H7 (cell line): ENCODE measurements at regions not wholly inside any gene's neighbourhood (a gene's known extent, or its start where the extent isn't known, plus 50 kb on each side); places are given as distances from the start of the nearest gene placed in this dataset.

Source experiments
- DNase-seq: peaks from one replicate; pipeline ENCODE4 v3.0.0; 2012
- H3K27me3 ChIP-seq: 2 replicates; pipeline ENCODE4 v1.6.0; 2011; ENCODE audit warnings: mild to moderate bottlenecking, low read length; ENCODE audit not compliant: control insufficient read depth, insufficient read depth
- H3K36me3 ChIP-seq: replicated peaks from 2 replicates; pipeline ENCODE4 v1.5.1; 2011; ENCODE audit warnings: low read length; ENCODE audit not compliant: control insufficient read depth, insufficient read depth
- H3K4me3 ChIP-seq: 2 replicates; pipeline ENCODE4 v1.5.1; 2011; ENCODE audit warnings: low read depth, mild to moderate bottlenecking, control low read depth, low read length, moderate library complexity; ENCODE audit not compliant: insufficient read depth

- no peak for DNase-seq
- no peak overlapping the region for H3K4me3 ChIP-seq
Observed at GRCh38 chr18:78898635-78899034, 81.0 kb upstream of the SALL3 start.

GRCh38 chr18:78899241-78899640 is 80.4 kb upstream of the SALL3 start:
- H3K36me3 ChIP-seq: no peaks in the 10 kb centered on the region
- no peak overlapping the region for H3K4me3 ChIP-seq
- DNase-seq: no peak
- no peaks in the 10 kb centered on the region for H3K27me3 ChIP-seq

More at GRCh38 chr18:78898635-78899034, 81.0 kb upstream of the SALL3 start:
- no peaks in the 10 kb centered on the region for H3K36me3 ChIP-seq
- H3K27me3 ChIP-seq: no peaks in the 10 kb centered on the region

GRCh38 chr18:78900938-78901909 is 78.4 kb upstream of the SALL3 start:
- no peaks in the 10 kb centered on the region for H3K27me3 ChIP-seq
- DNase-seq: peak; percentile 45
- H3K4me3 ChIP-seq: no peak overlapping the region
- no peaks in the 10 kb centered on the region for H3K36me3 ChIP-seq

- Histone ChIP-seq H3K4me3 (no peak overlapping the region), H3K27me3 (no peaks in the 10 kb centered on the region), H3K36me3 (no peaks in the 10 kb centered on the region)
- peak; percentile 39 for DNase-seq
Observed at GRCh38 chr18:78901923-78902794, 77.5 kb upstream of the SALL3 start.

- no peaks in the 10 kb centered on the region for H3K27me3 ChIP-seq
- H3K4me3 ChIP-seq: no peak overlapping the region
- no peaks in the 10 kb centered on the region for H3K36me3 ChIP-seq
- peak; percentile 36 for DNase-seq
Observed at GRCh38 chr18:78902795-78903435, 76.7 kb upstream of the SALL3 start.

- Histone ChIP-seq H3K36me3 (no peaks in the 10 kb centered on the region), H3K4me3 (no peak overlapping the region), H3K27me3 (no peaks in the 10 kb centered on the region)
- DNase-seq: peak; percentile 56
Observed at GRCh38 chr18:78903436-78904178, 76.0 kb upstream of the SALL3 start.

- DNase-seq: peak; percentile 41
- Histone ChIP-seq H3K27me3 (no peaks in the 10 kb centered on the region), H3K36me3 (no peaks in the 10 kb centered on the region), H3K4me3 (no peak overlapping the region)
Observed at GRCh38 chr18:78904179-78904531, 75.5 kb upstream of the SALL3 start.

- no peak for DNase-seq
- Histone ChIP-seq H3K36me3 (no peaks in the 10 kb centered on the region), H3K27me3 (no peaks in the 10 kb centered on the region), H3K4me3 (no peak overlapping the region)
Observed at GRCh38 chr18:78905334-78905733, 74.3 kb upstream of the SALL3 start.

GRCh38 chr18:78906066-78906465 is 73.6 kb upstream of the SALL3 start:
- no peaks in the 10 kb centered on the region for H3K36me3 ChIP-seq
- no peak overlapping the region for H3K4me3 ChIP-seq
- peak; percentile 48 for DNase-seq
- no peaks in the 10 kb centered on the region for H3K27me3 ChIP-seq

GRCh38 chr18:78908462-78909260 is 71.0 kb upstream of the SALL3 start:
- Histone ChIP-seq H3K4me3 (no peak overlapping the region), H3K36me3 (no peaks in the 10 kb centered on the region), H3K27me3 (no peaks in the 10 kb centered on the region)
- no peak for DNase-seq

GRCh38 chr18:78911751-78912283 is 67.8 kb upstream of the SALL3 start:
- H3K27me3 ChIP-seq: no peaks in the 10 kb centered on the region
- peak; percentile 32 for DNase-seq
- H3K36me3 ChIP-seq: no peaks in the 10 kb centered on the region
- no peak overlapping the region for H3K4me3 ChIP-seq

GRCh38 chr18:78912336-78912735 is 67.3 kb upstream of the SALL3 start:
- Histone ChIP-seq H3K36me3 (no peaks in the 10 kb centered on the region), H3K27me3 (no peaks in the 10 kb centered on the region), H3K4me3 (no peak overlapping the region)
- DNase-seq: no peak

GRCh38 chr18:78912844-78913243 is 66.8 kb upstream of the SALL3 start:
- DNase-seq: no peak
- Histone ChIP-seq H3K4me3 (no peak overlapping the region), H3K36me3 (no peaks in the 10 kb centered on the region), H3K27me3 (no peaks in the 10 kb centered on the region)
